ENCODE measurements at regions not wholly inside any gene's neighbourhood (a gene's known extent, or its start where the extent isn't known, plus 50 kb on each side); places are given as distances from the start of the nearest gene placed in this dataset.

DNA sequence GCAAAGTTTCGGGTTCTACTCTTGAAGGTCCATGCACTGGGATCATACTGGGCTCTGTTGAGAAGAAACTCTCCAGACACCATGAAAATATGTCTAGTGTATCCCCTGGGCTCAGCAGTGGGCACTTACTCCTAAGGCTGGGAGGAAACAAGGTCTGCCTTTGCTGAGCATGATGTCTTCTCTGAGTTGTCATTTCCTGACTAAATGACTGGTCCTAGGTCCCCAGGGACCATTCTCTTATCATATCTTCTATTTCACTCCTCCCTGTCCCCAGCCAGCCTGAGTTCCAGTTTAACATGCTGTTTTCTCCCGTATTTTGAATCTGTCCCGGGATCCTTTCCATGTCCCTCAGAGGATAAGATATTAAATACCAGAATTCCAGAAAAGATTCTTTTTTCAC, 225.4 kb downstream of the MTRR start:
- Mint-ChIP-seq H3K4me3 (ENCODE audit: low read depth, unreplicated experiment) (no peak overlapping the region), H3K4me1 (ENCODE audit: low read depth, unreplicated experiment) (no peaks in the 10 kb centered on the region), H3K27me3 (ENCODE audit: unreplicated experiment) (no peaks in the 10 kb centered on the region), H3K36me3 (ENCODE audit: insufficient read depth, unreplicated experiment) (no peaks in the 10 kb centered on the region), H3K9me3 (ENCODE audit: low read depth, unreplicated experiment) (peaks cover 20% of the 10 kb centered on the region), H3K27ac (ENCODE audit: unreplicated experiment) (no peak overlapping the region)
- CTCF ChIA-PET, result no interaction called here
- intact Hi-C loops (cut with micrococcal nuclease; ENCODE audit: unreplicated experiment), result no loop called here
- DNase-seq, result no peak
- TF ChIP-seq, protein P1, sequence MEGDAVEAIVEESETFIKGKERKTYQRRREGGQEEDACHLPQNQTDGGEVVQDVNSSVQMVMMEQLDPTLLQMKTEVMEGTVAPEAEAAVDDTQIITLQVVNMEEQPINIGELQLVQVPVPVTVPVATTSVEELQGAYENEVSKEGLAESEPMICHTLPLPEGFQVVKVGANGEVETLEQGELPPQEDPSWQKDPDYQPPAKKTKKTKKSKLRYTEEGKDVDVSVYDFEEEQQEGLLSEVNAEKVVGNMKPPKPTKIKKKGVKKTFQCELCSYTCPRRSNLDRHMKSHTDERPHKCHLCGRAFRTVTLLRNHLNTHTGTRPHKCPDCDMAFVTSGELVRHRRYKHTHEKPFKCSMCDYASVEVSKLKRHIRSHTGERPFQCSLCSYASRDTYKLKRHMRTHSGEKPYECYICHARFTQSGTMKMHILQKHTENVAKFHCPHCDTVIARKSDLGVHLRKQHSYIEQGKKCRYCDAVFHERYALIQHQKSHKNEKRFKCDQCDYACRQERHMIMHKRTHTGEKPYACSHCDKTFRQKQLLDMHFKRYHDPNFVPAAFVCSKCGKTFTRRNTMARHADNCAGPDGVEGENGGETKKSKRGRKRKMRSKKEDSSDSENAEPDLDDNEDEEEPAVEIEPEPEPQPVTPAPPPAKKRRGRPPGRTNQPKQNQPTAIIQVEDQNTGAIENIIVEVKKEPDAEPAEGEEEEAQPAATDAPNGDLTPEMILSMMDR (IDR thresholded peaks at IDR 0.05; ENCODE audit: unreplicated experiment), result no peak
- no TSS peak for BruUV-seq (replicated peaks)

DNA sequence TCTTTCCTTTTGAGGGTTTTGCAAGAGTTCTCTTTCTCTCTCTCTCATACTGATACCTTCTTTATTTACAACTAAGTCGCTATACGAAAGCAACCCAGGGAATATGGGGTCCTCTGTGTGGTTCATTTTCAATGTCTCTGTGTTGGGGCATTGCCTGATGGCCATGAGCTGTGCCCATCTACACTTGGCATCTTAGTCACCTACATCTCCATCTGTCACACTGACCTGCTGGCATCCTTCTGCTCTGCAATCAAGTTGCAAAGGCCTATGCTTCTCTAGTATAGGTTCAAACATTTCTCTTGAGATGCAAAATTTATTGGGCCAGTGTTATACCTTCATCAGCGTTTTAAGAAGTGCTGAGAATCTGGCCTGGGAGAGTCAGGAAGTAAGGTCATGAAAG, 228.2 kb downstream of the MTRR start:
- Mint-ChIP-seq H3K4me3 (ENCODE audit: low read depth, unreplicated experiment) (no peak overlapping the region), H3K36me3 (ENCODE audit: insufficient read depth, unreplicated experiment) (no peaks in the 10 kb centered on the region)
- CTCF ChIA-PET, result no interaction called here

DNA sequence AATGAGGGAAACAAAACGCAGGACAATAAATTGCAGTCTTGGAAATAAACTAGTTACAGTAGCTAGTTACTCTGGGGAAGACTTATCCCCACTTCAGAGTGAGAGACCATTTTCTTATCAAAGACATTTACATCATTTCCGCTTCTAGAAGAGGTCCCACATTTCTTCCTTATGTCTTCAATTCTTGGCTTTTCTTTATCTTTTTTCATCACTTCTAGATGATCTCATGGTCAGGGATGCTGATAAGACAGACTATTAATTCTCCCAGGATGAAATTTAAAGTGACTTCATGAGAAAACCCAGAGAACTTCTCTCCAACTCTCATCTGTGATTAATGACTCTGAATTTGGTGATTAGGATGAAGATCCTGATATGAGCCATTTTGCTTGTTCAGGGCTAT, 229.1 kb downstream of the MTRR start:
- no peak for DNase-seq
- Mint-ChIP-seq H3K9me3 (ENCODE audit: low read depth, unreplicated experiment) (peaks cover 11% of the 10 kb centered on the region), H3K36me3 (ENCODE audit: insufficient read depth, unreplicated experiment) (no peaks in the 10 kb centered on the region), H3K27ac (ENCODE audit: unreplicated experiment) (no peak overlapping the region), H3K27me3 (ENCODE audit: unreplicated experiment) (no peaks in the 10 kb centered on the region), H3K4me3 (ENCODE audit: low read depth, unreplicated experiment) (no peak overlapping the region), H3K4me1 (ENCODE audit: low read depth, unreplicated experiment) (no peaks in the 10 kb centered on the region)
- no TSS peak for BruUV-seq (replicated peaks)
- CTCF ChIA-PET, result no interaction called here
- TF ChIP-seq, protein P1 (IDR thresholded peaks at IDR 0.05; ENCODE audit: unreplicated experiment), result no peak
- intact Hi-C loops (cut with micrococcal nuclease; ENCODE audit: unreplicated experiment), result no loop called here

More for the DNA sequence above, 228.2 kb downstream of the MTRR start:
- Mint-ChIP-seq H3K9me3 (ENCODE audit: low read depth, unreplicated experiment) (peaks cover 12% of the 10 kb centered on the region), H3K4me1 (ENCODE audit: low read depth, unreplicated experiment) (no peaks in the 10 kb centered on the region), H3K27ac (ENCODE audit: unreplicated experiment) (no peak overlapping the region), H3K27me3 (ENCODE audit: unreplicated experiment) (no peaks in the 10 kb centered on the region)
- intact Hi-C loops (cut with micrococcal nuclease; ENCODE audit: unreplicated experiment), result no loop called here
- no peak for DNase-seq
- no TSS peak for BruUV-seq (replicated peaks)
- TF ChIP-seq, protein P1 (IDR thresholded peaks at IDR 0.05; ENCODE audit: unreplicated experiment), result no peak

DNA sequence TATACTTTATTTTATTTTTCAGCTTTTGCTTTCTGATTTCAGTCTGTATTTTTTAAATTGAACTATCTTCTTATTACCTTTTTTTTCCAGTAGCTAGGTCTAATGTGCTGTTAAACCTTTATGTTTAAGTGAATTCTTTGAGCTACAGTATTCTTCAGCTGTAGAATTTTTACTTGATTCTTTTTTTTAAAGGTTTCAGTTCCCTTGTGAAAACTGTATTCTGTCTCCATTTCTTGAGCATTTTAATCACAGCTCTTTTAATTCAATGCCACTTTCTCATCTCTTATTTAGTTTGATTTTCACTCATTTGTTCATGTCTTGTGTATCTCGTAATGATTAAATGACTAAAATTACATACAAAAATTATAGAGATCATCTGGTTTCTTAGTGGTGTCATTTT, 233.8 kb downstream of the MTRR start:
- no peak for DNase-seq
- Mint-ChIP-seq H3K4me3 (ENCODE audit: low read depth, unreplicated experiment) (no peak overlapping the region), H3K36me3 (ENCODE audit: insufficient read depth, unreplicated experiment) (no peaks in the 10 kb centered on the region), H3K9me3 (ENCODE audit: low read depth, unreplicated experiment) (peaks cover 3% of the 10 kb centered on the region), H3K27me3 (ENCODE audit: unreplicated experiment) (no peaks in the 10 kb centered on the region), H3K4me1 (ENCODE audit: low read depth, unreplicated experiment) (no peaks in the 10 kb centered on the region), H3K27ac (ENCODE audit: unreplicated experiment) (no peak overlapping the region)
- CTCF ChIA-PET, result no interaction called here
- TF ChIP-seq, protein P1 (IDR thresholded peaks at IDR 0.05; ENCODE audit: unreplicated experiment), result no peak
- intact Hi-C loops (cut with micrococcal nuclease; ENCODE audit: unreplicated experiment), result no loop called here
- no TSS peak for BruUV-seq (replicated peaks)
